Endothelial cell of umbilical vein (primary cell): ENCODE measurements at regions not wholly inside any gene's neighbourhood (a gene's known extent, or its start where the extent isn't known, plus 50 kb on each side); places are given as distances from the start of the nearest gene placed in this dataset.

ENCODE experiments used
- BruUV-seq: library from RNA; stranded (reverse); fragments of 400-500 nt; replicated peaks from 2 replicates; lab custom pipeline; 2021; lab: Mats Ljungman, UMichigan
- CTCF ChIA-PET: fragments of 300-600, 350-600 bp; sonication (Branson Sonifier 250); formaldehyde crosslinking; loops from one replicate; lab custom pipeline; 2021; ENCODE audit warnings: antibody characterized with exemption, inconsistent platforms; lab: Charles Lee
- POLR2A ChIA-PET: fragments of 300-600, 350-600 bp; sonication (Branson Sonifier 250); formaldehyde crosslinking; loops from one replicate; lab custom pipeline; 2021; ENCODE audit warnings: antibody characterized with exemption, inconsistent platforms; lab: Charles Lee
- DNase-seq: peaks from one replicate; pipeline ENCODE4 v3.0.0-alpha.2; 2011; ENCODE audit warnings: low read depth, low spot score
- FAIRE-seq: peaks from 2 replicates; lab custom pipeline; 2011; peaks lifted over from hg19 to GRCh38; lab: Jason Lieb, UNC
- H2AFZ ChIP-seq: 2 replicates; pipeline ENCODE4 v1.6.0; 2012; ENCODE audit warnings: low read depth, low read length, control low read depth, inconsistent platforms
- H3K27ac ChIP-seq: 2 replicates; pipeline ENCODE4 v1.5.1; 2011; ENCODE audit warnings: low read depth, mild to moderate bottlenecking, control low read depth, low read length, moderate library complexity; ENCODE audit not compliant: insufficient read depth
- H3K27me3 ChIP-seq, 2 experiments: 2 replicates each; pipeline versions ENCODE4 v1.6.0 to v1.6.1; 2011; ENCODE audit warnings: low read length in 2 of 2, mixed read lengths in 1 of 2; ENCODE audit not compliant: control insufficient read depth in 2 of 2, insufficient read depth in 2 of 2
- H3K36me3 ChIP-seq, 2 experiments: 2 replicates in 1 of 2; 3 replicates in 1 of 2; pipeline ENCODE4 v1.5.1; 2011; ENCODE audit warnings: low read length in 2 of 2, mild to moderate bottlenecking in 1 of 2, moderate library complexity in 1 of 2; ENCODE audit not compliant: control insufficient read depth in 2 of 2, insufficient read depth in 2 of 2; ENCODE audit errors: extremely low read depth in 1 of 2
- H3K4me1 ChIP-seq: 3 replicates; pipeline ENCODE4 v1.5.1; 2011; ENCODE audit warnings: mild to moderate bottlenecking, low read length; ENCODE audit not compliant: control insufficient read depth, insufficient read depth; ENCODE audit errors: extremely low read depth
- H3K4me2 ChIP-seq: 2 replicates; pipeline ENCODE4 v1.6.1; 2011; ENCODE audit warnings: low read length, control low read depth, mixed read lengths; ENCODE audit not compliant: insufficient read depth
- H3K4me3 ChIP-seq, 3 experiments: fragments of 200-600 bp in 1 of 3; sonication (generic), shearing (Covaris generic) in 1 of 3; replicated peaks in 1 of 3; 2 replicates each; pipeline ENCODE4 v1.5.1; 2011 to 2016; ENCODE audit warnings: control low read depth in 3 of 3, low read length in 3 of 3, mild to moderate bottlenecking in 2 of 3, inconsistent platforms in 1 of 3, low read depth in 1 of 3, moderate library complexity in 1 of 3; ENCODE audit not compliant: insufficient read depth in 1 of 3
- H3K79me2 ChIP-seq: 2 replicates; pipeline ENCODE4 v1.6.0; 2012; ENCODE audit warnings: low read length, inconsistent platforms; ENCODE audit not compliant: control insufficient read depth, insufficient read depth
- H3K9ac ChIP-seq: replicated peaks from 2 replicates; pipeline ENCODE3; 2011; ENCODE audit warnings: low read length, control low read depth; ENCODE audit not compliant: insufficient read depth; ENCODE audit errors: extremely low read depth
- H3K9me1 ChIP-seq: replicated peaks from 3 replicates; pipeline ENCODE4 v1.6.0; 2011; ENCODE audit warnings: mild to moderate bottlenecking, low read length; ENCODE audit not compliant: control insufficient read depth, insufficient read depth; ENCODE audit errors: extremely low read depth
- H3K9me3 ChIP-seq: replicated peaks from 2 replicates; pipeline ENCODE4 v1.5.1; 2012; ENCODE audit warnings: low read length, inconsistent platforms; ENCODE audit not compliant: control insufficient read depth, insufficient read depth
- H4K20me1 ChIP-seq: replicated peaks from 2 replicates; pipeline ENCODE3; 2011; ENCODE audit warnings: mild to moderate bottlenecking, low read length; ENCODE audit not compliant: control insufficient read depth, insufficient read depth; ENCODE audit errors: extremely low read depth
- MYC ChIP-seq: IDR thresholded peaks from one replicate; pipeline ENCODE4 v1.6.1; 2011; ENCODE audit warnings: mild to moderate bottlenecking, low read depth, low read length
- POLR2A ChIP-seq: IDR thresholded peaks from 2 replicates; pipeline ENCODE4 v1.6.1; 2012; ENCODE audit warnings: low read depth, mild to moderate bottlenecking, control low read depth, low read length
- dilution Hi-C: fragments of 300-500 bp; cut with MboI; formaldehyde crosslinking; loops from one replicate; pipeline ENCODE4 v1.15.0; 2019; ENCODE audit warnings: low sequenced_read_pairs; ENCODE audit not compliant: extremely low pct_ligation_motif_present
- intact Hi-C: fragments of 100-400 bp; cut with micrococcal nuclease; formaldehyde crosslinking; loops from one replicate; pipeline ENCODE4 v1.10.0; 2022
- TF ChIP-seq, protein P1 (sequence below): IDR thresholded peaks from 2 replicates; pipeline ENCODE4 v1.6.1; 2011; ENCODE audit not compliant: insufficient read depth, insufficient read length

GRCh38 chr7:40935435-40935834, 767.5 kb downstream of the INHBA start:
- Histone ChIP-seq H3K36me3 (no peaks in the 10 kb centered on the region), H3K4me1 (no peaks in the 10 kb centered on the region), H3K9me1 (no peaks in the 10 kb centered on the region), H2AFZ (no peak overlapping the region), H3K4me2 (no peak overlapping the region), H3K9ac (no peak overlapping the region), H4K20me1 (no peaks in the 10 kb centered on the region), H3K27me3 (no peaks in the 10 kb centered on the region), H3K4me3 (no peak overlapping the region), H3K27ac (no peak overlapping the region), H3K79me2 (no peaks in the 10 kb centered on the region), H3K9me3 (no peaks in the 10 kb centered on the region)
- CTCF ChIA-PET: no interaction called here
- DNase-seq (no peak), FAIRE-seq (no peak)
- no TSS peak for BruUV-seq
- intact Hi-C loops: no loop called here
- dilution Hi-C loops: no loop called here
- POLR2A ChIA-PET: no interaction called here
- no peak for TF ChIP-seq POLR2A
- TF ChIP-seq, protein P1, sequence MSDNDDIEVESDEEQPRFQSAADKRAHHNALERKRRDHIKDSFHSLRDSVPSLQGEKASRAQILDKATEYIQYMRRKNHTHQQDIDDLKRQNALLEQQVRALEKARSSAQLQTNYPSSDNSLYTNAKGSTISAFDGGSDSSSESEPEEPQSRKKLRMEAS: no peak

DNA sequence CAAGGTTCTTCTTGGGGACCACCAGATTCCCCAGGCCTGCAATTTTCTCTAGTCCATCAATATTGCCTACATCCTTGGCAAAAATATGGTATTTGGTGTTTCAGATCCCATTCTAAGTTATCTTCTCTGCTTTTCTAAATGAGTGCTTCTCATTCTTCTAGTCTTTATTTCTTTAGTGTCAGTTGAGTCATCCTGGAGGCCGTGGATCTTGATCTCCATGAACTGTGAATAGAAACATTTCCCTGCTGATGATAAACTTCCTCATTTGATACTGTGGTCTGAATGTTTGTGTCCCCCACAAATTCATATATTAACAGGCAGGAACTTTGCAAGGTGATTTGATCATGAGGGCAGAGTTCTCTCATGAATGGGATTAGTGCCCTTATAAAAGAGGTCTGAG, 779.3 kb downstream of the INHBA start:
- intact Hi-C loops: no loop called here
- dilution Hi-C loops: no loop called here
- H3K27ac ChIP-seq: no peak overlapping the region
- H4K20me1 ChIP-seq: no peaks in the 10 kb centered on the region
- H3K4me3 ChIP-seq: no peak overlapping the region
- no peaks in the 10 kb centered on the region for H3K9me3 ChIP-seq
- BruUV-seq: no TSS peak
- H3K4me1 ChIP-seq: no peaks in the 10 kb centered on the region
- H2AFZ ChIP-seq: no peak overlapping the region
- H3K9me1 ChIP-seq: no peaks in the 10 kb centered on the region
- FAIRE-seq (no peak), DNase-seq (no peak)
- TF ChIP-seq MYC: no peak
- TF ChIP-seq, protein P1: no peak
- CTCF ChIA-PET: no interaction called here
- no peak overlapping the region for H3K4me2 ChIP-seq
- H3K36me3 ChIP-seq: no peaks in the 10 kb centered on the region
- POLR2A ChIA-PET: no interaction called here
- H3K9ac ChIP-seq: no peak overlapping the region
- H3K79me2 ChIP-seq: no peaks in the 10 kb centered on the region
- no peaks in the 10 kb centered on the region for H3K27me3 ChIP-seq
